Right lobe of liver (tissue), 4 donors: ENCODE measurements at regions not wholly inside any gene's neighbourhood (a gene's known extent, or its start where the extent isn't known, plus 50 kb on each side); places are given as distances from the start of the nearest gene placed in this dataset.

ENCODE experiments used
- CTCF ChIP-seq, 4 donors: fragments of 200-600 bp in 3 of 4; fragments of 450-650 bp in 1 of 4; IDR thresholded peaks; one replicate each; pipeline versions ENCODE4 v1.5.1 to v1.8.0; 2016 to 2022; ENCODE audit warnings: antibody characterized with exemption in 4 of 4, mild to moderate bottlenecking in 2 of 4
- POLR2A ChIP-seq: fragments of 450-650 bp; IDR thresholded peaks from one replicate; pipeline ENCODE4 v1.6.1; 2017; ENCODE audit warnings: antibody characterized with exemption, mild to moderate bottlenecking
- donor health status: DM: no; HTN: no; CAD: no.
- donor health status: DM: no; HTN: no; CAD: no.
- donor health status: DM: no; HTN: yes; CAD: no.

- TF ChIP-seq CTCF (IDR thresholded peaks at IDR 0.05), result no peak
- TF ChIP-seq POLR2A, result no peak
These were observed 167.1 kb upstream of the TUT7 start for GRCh38 chr9:86521322-86521721.
